GM12872 (cell line): ENCODE measurements at regions not wholly inside any gene's neighbourhood (a gene's known extent, or its start where the extent isn't known, plus 50 kb on each side); places are given as distances from the start of the nearest gene placed in this dataset.

Source experiments
- TF ChIP-seq, protein P1 (sequence below): IDR thresholded peaks from 3 replicates; pipeline ENCODE4 v1.5.1; 2011; ENCODE audit warnings: low read depth, mild to moderate bottlenecking, low read length, moderate library complexity; ENCODE audit not compliant: insufficient read depth

DNA sequence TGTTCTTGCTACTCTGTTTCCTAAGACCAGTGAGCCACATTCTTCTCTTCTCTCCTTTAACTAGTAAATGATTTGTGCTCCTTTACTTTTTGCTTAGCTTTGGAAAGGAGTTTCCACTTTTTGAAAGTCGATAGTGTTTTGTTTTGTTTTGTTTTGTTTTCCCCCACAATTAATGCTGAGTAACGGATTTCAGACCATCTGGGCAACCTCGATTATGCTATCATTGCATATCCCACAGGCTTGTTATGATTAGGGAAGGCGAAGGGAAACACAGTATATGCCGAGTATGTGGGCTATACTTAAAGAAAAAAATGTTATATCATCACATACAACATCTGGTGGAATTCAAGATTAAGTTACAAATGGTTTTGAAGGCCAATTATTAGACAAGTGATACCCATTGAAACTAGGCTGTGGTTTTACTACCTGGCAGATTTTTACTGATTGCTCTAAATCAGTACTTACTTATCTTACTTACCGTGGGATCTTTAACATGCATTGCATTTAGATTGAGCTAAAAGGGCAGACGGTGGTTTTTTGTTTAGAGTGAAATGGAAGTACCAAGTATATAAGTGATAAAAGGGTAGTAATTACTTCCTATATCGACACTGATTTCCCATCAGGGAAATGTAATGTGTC is 361.3 kb upstream of the SOX9 start:
- TF ChIP-seq, protein P1, sequence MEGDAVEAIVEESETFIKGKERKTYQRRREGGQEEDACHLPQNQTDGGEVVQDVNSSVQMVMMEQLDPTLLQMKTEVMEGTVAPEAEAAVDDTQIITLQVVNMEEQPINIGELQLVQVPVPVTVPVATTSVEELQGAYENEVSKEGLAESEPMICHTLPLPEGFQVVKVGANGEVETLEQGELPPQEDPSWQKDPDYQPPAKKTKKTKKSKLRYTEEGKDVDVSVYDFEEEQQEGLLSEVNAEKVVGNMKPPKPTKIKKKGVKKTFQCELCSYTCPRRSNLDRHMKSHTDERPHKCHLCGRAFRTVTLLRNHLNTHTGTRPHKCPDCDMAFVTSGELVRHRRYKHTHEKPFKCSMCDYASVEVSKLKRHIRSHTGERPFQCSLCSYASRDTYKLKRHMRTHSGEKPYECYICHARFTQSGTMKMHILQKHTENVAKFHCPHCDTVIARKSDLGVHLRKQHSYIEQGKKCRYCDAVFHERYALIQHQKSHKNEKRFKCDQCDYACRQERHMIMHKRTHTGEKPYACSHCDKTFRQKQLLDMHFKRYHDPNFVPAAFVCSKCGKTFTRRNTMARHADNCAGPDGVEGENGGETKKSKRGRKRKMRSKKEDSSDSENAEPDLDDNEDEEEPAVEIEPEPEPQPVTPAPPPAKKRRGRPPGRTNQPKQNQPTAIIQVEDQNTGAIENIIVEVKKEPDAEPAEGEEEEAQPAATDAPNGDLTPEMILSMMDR, result no peak

DNA sequence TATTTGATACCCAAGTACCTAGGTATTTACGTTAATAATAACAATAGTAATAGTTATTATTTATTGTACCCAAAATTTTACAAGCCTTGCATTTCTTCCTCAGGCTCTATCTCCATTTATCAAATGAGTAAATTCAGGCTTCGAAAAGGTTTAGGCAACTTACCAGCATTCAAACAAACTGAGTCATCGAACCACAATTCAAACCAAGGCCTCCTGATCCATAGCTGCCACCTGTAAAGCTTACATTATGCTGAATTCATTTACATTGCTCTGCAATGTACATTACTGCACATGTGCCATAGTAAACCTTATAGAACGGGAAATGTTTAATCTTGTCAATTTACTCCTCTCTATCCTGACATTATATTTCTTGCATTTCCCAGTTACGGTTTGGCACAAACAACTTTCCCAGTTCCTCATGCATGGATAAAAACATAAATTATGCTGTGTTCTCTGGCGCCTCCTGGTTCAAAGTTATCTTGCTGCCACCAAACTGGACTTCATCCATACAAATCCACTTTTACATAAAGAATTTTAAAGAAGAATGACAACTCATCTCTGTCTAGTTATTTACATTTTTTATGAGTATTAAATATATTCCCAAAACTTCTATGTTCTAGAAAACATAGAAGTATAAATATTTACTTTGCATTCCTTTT is 360.6 kb upstream of the SOX9 start:
- TF ChIP-seq, protein P1, result no peak

DNA sequence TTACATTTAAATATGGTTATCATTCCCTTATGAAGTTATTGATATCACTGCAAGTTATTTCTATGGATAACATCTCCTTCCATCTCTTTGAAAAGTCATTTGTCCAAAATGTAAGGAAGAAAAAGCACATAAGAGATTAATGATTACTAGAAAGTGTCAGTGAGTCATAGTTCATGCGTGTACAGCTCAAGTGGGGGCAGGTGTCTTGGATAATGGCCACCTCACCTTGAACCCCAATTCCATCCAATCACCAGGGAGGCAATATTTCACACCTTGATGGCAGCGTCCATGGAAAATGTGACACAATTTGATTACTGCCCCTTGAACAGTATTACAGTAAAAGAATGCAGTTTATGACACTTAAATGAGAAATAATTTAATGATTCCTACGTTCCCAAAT is 358.3 kb upstream of the SOX9 start:
- TF ChIP-seq, protein P1, result no peak

DNA sequence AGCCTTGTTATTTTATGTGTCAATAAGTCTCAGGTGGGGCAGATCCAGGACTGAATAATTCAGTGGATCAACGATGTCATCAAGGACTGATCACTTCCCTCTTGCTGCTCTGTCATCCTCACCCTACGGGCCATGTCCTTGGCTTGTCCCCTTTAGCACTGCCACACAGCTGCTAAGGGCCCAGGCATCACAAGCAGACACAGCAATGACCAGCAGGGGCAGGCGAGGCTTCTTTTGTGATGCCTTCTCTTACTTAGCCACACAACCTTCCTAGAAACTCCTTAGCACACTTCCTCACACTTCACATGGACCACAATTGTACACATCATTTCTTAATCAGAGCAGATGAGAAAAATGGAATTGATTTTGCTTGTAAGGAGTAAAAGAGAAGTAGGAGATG is 356.3 kb upstream of the SOX9 start:
- TF ChIP-seq, protein P1, result peak; percentile 51; the same call in 2 of the 3 replicates

DNA sequence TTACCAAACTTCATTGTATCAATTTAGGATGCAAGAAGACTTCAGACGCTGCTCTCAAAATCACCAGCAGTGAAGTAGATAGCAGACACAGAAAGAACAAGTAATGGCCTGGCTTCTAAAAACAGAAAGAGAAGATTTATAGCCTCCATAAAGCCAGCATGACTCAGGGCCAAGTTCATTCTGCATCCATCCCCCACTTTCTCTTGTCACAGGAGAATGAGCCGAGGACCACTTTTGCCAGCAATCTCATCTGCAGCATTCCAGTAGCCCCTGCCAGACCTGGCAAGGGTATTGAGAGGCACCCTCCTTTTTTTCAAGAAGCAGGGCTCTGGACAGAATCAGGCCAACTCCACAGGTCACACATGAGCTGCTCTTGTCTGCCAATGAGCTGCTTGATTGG is 355.4 kb upstream of the SOX9 start:
- TF ChIP-seq, protein P1, result no peak

DNA sequence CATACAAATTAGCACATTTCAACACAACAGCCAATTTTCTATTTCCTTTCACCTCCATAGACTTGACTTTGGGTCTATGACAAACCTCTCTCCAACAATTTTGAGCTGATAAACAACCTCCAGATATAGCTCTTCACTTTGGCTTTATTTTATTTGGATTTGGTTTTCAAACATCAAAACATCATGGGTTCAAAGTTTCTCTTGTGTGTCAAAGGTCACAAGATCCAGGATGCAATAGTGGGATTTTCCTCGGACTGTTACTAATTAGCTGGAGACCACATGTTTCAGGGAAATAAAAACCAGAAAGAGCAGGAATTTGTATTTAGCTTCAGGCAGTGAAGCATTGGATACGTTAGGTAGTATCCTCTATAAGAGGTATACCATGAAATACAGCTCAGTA is 351.0 kb upstream of the SOX9 start:
- TF ChIP-seq, protein P1, result no peak

DNA sequence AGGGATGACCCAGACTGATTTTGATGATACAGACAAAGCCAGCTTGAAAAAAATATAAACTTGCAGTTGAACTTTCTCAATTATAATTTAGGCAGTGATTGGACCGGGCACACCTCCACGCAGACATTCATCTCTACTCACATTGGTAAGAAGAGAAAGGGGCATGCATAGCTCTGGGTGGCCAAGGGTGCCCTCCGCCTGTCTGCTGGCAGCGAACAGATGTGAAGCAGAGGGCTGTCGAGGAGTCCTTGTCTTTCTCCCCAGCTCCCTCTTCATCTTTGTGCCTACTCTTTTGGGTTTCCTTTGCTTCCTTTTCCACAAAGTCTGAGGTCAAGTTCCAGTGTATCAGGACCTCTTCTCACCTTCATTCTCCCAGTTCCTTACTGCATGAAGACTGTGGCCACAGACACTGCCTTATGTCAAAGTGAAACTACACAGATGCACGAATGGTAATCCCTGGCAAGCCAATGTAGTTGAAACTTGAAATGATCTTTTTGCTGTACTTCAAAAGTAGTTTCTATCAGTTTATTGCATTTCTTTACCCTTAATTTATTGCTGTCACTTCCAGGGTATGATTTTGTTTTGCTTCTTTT is 343.7 kb upstream of the SOX9 start:
- TF ChIP-seq, protein P1, result no peak
